ENCODE measurements at regions not wholly inside any gene's neighbourhood (a gene's known extent, or its start where the extent isn't known, plus 50 kb on each side); places are given as distances from the start of the nearest gene placed in this dataset.
A peak's percentile ranks its signal among the peaks of the same experiment; 100 is the strongest.

- Histone ChIP-seq H2BK5ac (ENCODE audit: low read depth, low read length) (no peak overlapping the region), H4K20me1 (replicated peaks in 1 of 2; ENCODE audit: control insufficient read depth in 1 of 2, insufficient read depth in 2 of 2, low read length in 2 of 2) (no peaks in the 10 kb centered on the region), H3K36me3 (ENCODE audit: control insufficient read depth in 2 of 4, insufficient read depth in 4 of 4, low read length in 3 of 4) (no peaks in the 10 kb centered on the region), H3K4me3 (ENCODE audit: extremely low read depth in 1 of 4, insufficient read depth in 2 of 4, low read depth in 3 of 4, low read length in 4 of 4) (no peak overlapping the region), H3K79me2 (ENCODE audit: control insufficient read depth in 1 of 2, insufficient read depth in 2 of 2, low read length in 2 of 2) (no peaks in the 10 kb centered on the region), H3K27me3 (replicated peaks in 1 of 4; ENCODE audit: control insufficient read depth in 3 of 4, extremely low read depth in 1 of 4, insufficient read depth in 3 of 4, low read length in 3 of 4) (peaks cover 0 to 2% (median 0%) of the 10 kb centered on the region in 4 experiments; a peak in 1 of 7 replicates), H2AK5ac (ENCODE audit: low read depth, low read length) (no peak overlapping the region), H2BK15ac (ENCODE audit: low read length) (no peak overlapping the region), H3K23ac (ENCODE audit: insufficient read length) (no peak overlapping the region), H3K23me2 (ENCODE audit: low read depth, low read length) (no peaks in the 10 kb centered on the region), H3K4me1 (replicated peaks in 1 of 4; ENCODE audit: control insufficient read depth in 3 of 4, insufficient read depth in 4 of 4, low read length in 3 of 4) (no peaks in the 10 kb centered on the region; a peak in 2 of 7 replicates), H3K56ac (replicated peaks; ENCODE audit: insufficient read length, low read depth, low read length) (no peak overlapping the region), H3K18ac (ENCODE audit: extremely low read depth, low read length) (no peak overlapping the region), H4K91ac (replicated peaks; ENCODE audit: insufficient read length, low read length) (no peak overlapping the region), H3K4me2 (ENCODE audit: insufficient read depth in 1 of 2, low read depth in 2 of 2, low read length in 2 of 2) (no peak overlapping the region), H3K9me3 (ENCODE audit: insufficient read depth in 2 of 2, low read depth in 1 of 2, low read length in 1 of 2) (no peaks in the 10 kb centered on the region), H3K14ac (ENCODE audit: insufficient read length) (no peak overlapping the region), H4K8ac (ENCODE audit: extremely low read depth, insufficient read depth, low read length) (no peak overlapping the region), H2BK120ac (replicated peaks; ENCODE audit: low read depth, low read length) (no peak overlapping the region), H3K79me1 (ENCODE audit: low read depth, low read length) (no peaks in the 10 kb centered on the region), H2BK12ac (ENCODE audit: low read depth, low read length) (no peak overlapping the region), H3K4ac (replicated peaks; ENCODE audit: insufficient read length, low read depth, low read length) (no peak overlapping the region), H2AFZ (ENCODE audit: low read length) (no peak overlapping the region), H3K27ac (ENCODE audit: low read depth, low read length) (no peak overlapping the region), H2BK20ac (ENCODE audit: low read length) (no peak overlapping the region), H3K9ac (replicated peaks in 1 of 4; ENCODE audit: extremely low read depth in 1 of 4, low read depth in 3 of 4, low read length in 3 of 4) (no peak overlapping the region), H4K5ac (ENCODE audit: insufficient read length, low read depth, low read length) (no peak overlapping the region)
- WGBS, 2 experiments (ENCODE audit: extremely low coverage in 1 of 2, insufficient coverage in 1 of 2, insufficient read length in 1 of 2, insufficient replicate concordance in 2 of 2, low coverage in 1 of 2, low lambda C conversion rate in 2 of 2, missing lambda C conversion rate in 1 of 2), result 93% methylated on average over 3 of the region's 3 CpGs; no CpG with 5 or more reads in 1 of the 2 experiments
- ChIA-PET CTCF (ENCODE audit: partially characterized antibody) (interaction anchor here (1.2 kb wide), 1 partner anchor 21 kb away, joined by 3 read pairs; no protein-coding TSS in a partner anchor), POLR2A (ENCODE audit: partially characterized antibody) (no interaction called here)
- DNase-seq (ENCODE audit: low read depth in 1 of 2, low spot score in 2 of 2) (no peak), FAIRE-seq (no peak)
- peak; percentile 71; the same call in 1 of the 2 replicates for TF ChIP-seq MAFK (IDR thresholded peaks at IDR 0.05; ENCODE audit: low read depth, low read length)
- no peak for TF ChIP-seq KDM4A (IDR thresholded peaks at IDR 0.05; ENCODE audit: low read depth, low read length, severe bottlenecking)
Observed at GRCh38 chr1:232388363-232388762, 241.6 kb downstream of the SIPA1L2 start.

All from H1 (cell line).